ENCODE measurements at regions not wholly inside any gene's neighbourhood (a gene's known extent, or its start where the extent isn't known, plus 50 kb on each side); places are given as distances from the start of the nearest gene placed in this dataset.

DNA sequence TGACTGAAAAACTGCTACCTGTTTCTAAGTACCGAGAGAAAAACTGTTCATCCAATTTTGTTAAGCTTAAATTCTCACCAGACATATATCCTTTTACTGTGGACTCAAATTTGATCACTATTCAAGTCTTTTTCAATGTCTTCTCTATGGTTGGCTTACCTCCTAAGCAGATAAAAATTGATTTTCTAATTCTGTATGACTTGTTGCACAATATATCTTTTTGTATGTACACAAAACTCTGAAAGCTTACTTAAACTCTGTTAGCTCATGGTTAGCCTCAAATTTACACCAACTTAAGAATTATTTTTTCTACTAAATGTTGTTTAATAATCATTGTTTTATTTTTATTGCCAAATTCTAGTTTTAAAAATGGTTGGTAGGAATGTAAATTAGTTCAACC lies 715.4 kb downstream of the LTN1 start:
- Histone ChIP-seq H3K27ac (ENCODE audit: low read depth, low read length) (no peak overlapping the region), H3K4me3 (ENCODE audit: low read depth, low read length) (no peak overlapping the region), H3K27me3 (ENCODE audit: insufficient read depth, low read length) (no peaks in the 10 kb centered on the region), H3K79me2 (ENCODE audit: control insufficient read depth, insufficient read depth, low read length, unreplicated experiment) (no peaks in the 10 kb centered on the region), H3K36me3 (ENCODE audit: insufficient read depth, low read length) (no peaks in the 10 kb centered on the region), H3K4me1 (ENCODE audit: control insufficient read depth, insufficient read depth, low read length, unreplicated experiment) (peaks cover 4% of the 10 kb centered on the region), H2AFZ (ENCODE audit: low read length, unreplicated experiment) (no peak overlapping the region)

DNA sequence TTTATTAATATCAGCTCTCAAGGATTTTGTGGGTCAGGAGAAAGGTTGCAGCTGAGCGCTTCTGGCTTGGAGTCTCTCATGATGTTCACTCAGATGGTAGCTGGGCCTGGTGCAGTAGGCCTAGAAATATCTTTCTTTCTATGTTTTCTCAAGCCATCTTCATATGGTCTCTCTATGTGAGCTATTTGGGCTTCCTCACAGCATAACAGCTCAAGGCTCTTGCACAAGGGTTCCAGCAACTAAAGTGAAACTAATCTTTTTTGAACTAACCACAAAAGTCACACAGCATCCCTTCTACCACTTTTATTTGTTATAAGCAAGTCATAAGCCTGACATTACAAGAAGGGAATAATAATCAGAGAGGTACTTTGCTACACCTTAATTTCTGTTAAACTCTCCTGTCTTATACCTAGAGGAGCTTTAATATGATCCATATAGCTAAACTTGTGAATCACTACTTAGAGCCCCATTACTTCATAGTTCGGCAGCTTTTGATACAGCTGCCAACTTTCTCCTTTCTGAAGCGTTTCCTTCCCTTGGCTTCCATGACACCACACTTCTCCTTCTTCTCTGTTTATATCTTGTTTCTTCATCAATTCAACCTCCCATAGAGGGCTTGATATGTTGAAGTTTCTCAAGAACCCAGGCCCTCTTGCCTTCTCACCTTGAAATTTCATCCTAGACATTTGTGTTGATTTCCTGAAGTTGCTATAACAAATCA lies 720.2 kb downstream of the LTN1 start:
- no peak overlapping the region for H3K4me3 ChIP-seq (ENCODE audit: low read depth, low read length)
- H2AFZ ChIP-seq (ENCODE audit: low read length, unreplicated experiment) = peak overlapping the region; percentile 1
- H3K27me3 ChIP-seq (ENCODE audit: insufficient read depth, low read length) = no peaks in the 10 kb centered on the region
- H3K36me3 ChIP-seq (ENCODE audit: insufficient read depth, low read length) = no peaks in the 10 kb centered on the region
- H3K4me1 ChIP-seq (ENCODE audit: control insufficient read depth, insufficient read depth, low read length, unreplicated experiment) = peaks cover 4% of the 10 kb centered on the region
- no peaks in the 10 kb centered on the region for H3K79me2 ChIP-seq (ENCODE audit: control insufficient read depth, insufficient read depth, low read length, unreplicated experiment)
- H3K27ac ChIP-seq (ENCODE audit: low read depth, low read length) = no peak overlapping the region

GRCh38 chr21:28269173-28269572 lies 723.5 kb downstream of the LTN1 start:
- Histone ChIP-seq H3K4me3 (ENCODE audit: low read depth, low read length) (no peak overlapping the region), H3K27me3 (ENCODE audit: insufficient read depth, low read length) (no peaks in the 10 kb centered on the region), H2AFZ (ENCODE audit: low read length, unreplicated experiment) (no peak overlapping the region), H3K36me3 (ENCODE audit: insufficient read depth, low read length) (no peaks in the 10 kb centered on the region), H3K79me2 (ENCODE audit: control insufficient read depth, insufficient read depth, low read length, unreplicated experiment) (no peaks in the 10 kb centered on the region), H3K4me1 (ENCODE audit: control insufficient read depth, insufficient read depth, low read length, unreplicated experiment) (peaks cover 4% of the 10 kb centered on the region), H3K27ac (ENCODE audit: low read depth, low read length) (no peak overlapping the region)

- Histone ChIP-seq H3K79me2 (ENCODE audit: control insufficient read depth, insufficient read depth, low read length, unreplicated experiment) (no peaks in the 10 kb centered on the region), H3K27ac (ENCODE audit: low read depth, low read length) (no peak overlapping the region), H3K36me3 (ENCODE audit: insufficient read depth, low read length) (no peaks in the 10 kb centered on the region), H3K4me1 (ENCODE audit: control insufficient read depth, insufficient read depth, low read length, unreplicated experiment) (peaks cover 4% of the 10 kb centered on the region), H3K4me3 (ENCODE audit: low read depth, low read length) (no peak overlapping the region), H2AFZ (ENCODE audit: low read length, unreplicated experiment) (no peak overlapping the region), H3K27me3 (ENCODE audit: insufficient read depth, low read length) (no peaks in the 10 kb centered on the region)
Observed at GRCh38 chr21:28268685-28269084, 724.0 kb downstream of the LTN1 start.

DNA sequence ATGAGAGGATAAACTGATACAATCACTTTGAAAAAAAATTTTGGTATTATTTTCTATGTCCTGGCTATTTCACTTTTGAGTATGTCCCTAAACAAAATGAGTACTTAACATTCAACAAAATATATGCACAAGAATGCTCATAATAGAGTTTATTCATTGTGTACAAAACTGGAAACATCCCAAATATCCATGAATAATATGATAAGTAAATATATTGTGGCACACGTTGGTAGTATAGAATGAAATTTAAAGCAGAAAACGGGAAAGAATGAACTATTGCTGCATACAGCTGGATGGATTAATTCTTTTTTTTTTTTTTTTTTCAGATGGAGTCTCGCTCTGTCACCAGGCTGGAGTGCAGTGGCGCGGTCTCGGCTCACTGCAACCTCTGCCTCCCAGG lies 725.2 kb downstream of the LTN1 start:
- Histone ChIP-seq H3K4me3 (ENCODE audit: low read depth, low read length) (no peak overlapping the region), H3K79me2 (ENCODE audit: control insufficient read depth, insufficient read depth, low read length, unreplicated experiment) (no peaks in the 10 kb centered on the region), H3K27me3 (ENCODE audit: insufficient read depth, low read length) (no peaks in the 10 kb centered on the region), H3K27ac (ENCODE audit: low read depth, low read length) (no peak overlapping the region), H3K36me3 (ENCODE audit: insufficient read depth, low read length) (no peaks in the 10 kb centered on the region), H2AFZ (ENCODE audit: low read length, unreplicated experiment) (no peak overlapping the region), H3K4me1 (ENCODE audit: control insufficient read depth, insufficient read depth, low read length, unreplicated experiment) (peaks cover 1% of the 10 kb centered on the region)

DNA sequence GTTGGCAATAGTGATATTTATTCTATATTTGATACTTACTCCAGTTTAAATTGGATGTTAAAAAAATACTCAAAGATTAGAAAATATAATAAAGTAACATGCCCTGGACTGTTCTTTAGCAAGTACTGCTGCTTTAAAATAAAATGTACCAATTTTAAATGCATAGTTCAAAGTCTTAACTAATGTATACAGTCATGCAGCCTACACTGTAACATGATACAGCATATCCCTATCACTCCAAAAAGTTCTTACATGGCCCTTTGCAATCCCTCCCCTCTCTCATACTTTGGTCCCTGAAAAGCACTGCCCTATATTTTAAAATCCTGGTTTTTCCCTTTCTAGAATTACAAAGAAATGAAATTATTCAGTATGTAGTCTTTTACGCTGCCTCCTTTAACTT lies 726.6 kb downstream of the LTN1 start:
- no peaks in the 10 kb centered on the region for H3K79me2 ChIP-seq (ENCODE audit: control insufficient read depth, insufficient read depth, low read length, unreplicated experiment)
- peaks cover 2% of the 10 kb centered on the region for H3K4me1 ChIP-seq (ENCODE audit: control insufficient read depth, insufficient read depth, low read length, unreplicated experiment)
- no peaks in the 10 kb centered on the region for H3K27me3 ChIP-seq (ENCODE audit: insufficient read depth, low read length)
- no peak overlapping the region for H2AFZ ChIP-seq (ENCODE audit: low read length, unreplicated experiment)
- H3K4me3 ChIP-seq (ENCODE audit: low read depth, low read length) = no peak overlapping the region
- H3K36me3 ChIP-seq (ENCODE audit: insufficient read depth, low read length) = no peaks in the 10 kb centered on the region
- H3K27ac ChIP-seq (ENCODE audit: low read depth, low read length) = no peak overlapping the region

- Histone ChIP-seq H3K27me3 (ENCODE audit: insufficient read depth, low read length) (no peaks in the 10 kb centered on the region), H3K27ac (ENCODE audit: low read depth, low read length) (no peak overlapping the region), H2AFZ (ENCODE audit: low read length, unreplicated experiment) (no peak overlapping the region), H3K36me3 (ENCODE audit: insufficient read depth, low read length) (no peaks in the 10 kb centered on the region), H3K79me2 (ENCODE audit: control insufficient read depth, insufficient read depth, low read length, unreplicated experiment) (no peaks in the 10 kb centered on the region), H3K4me3 (ENCODE audit: low read depth, low read length) (no peak overlapping the region), H3K4me1 (ENCODE audit: control insufficient read depth, insufficient read depth, low read length, unreplicated experiment) (peaks cover 3% of the 10 kb centered on the region)
Observed at GRCh38 chr21:28263974-28264373, 728.7 kb downstream of the LTN1 start.

DNA sequence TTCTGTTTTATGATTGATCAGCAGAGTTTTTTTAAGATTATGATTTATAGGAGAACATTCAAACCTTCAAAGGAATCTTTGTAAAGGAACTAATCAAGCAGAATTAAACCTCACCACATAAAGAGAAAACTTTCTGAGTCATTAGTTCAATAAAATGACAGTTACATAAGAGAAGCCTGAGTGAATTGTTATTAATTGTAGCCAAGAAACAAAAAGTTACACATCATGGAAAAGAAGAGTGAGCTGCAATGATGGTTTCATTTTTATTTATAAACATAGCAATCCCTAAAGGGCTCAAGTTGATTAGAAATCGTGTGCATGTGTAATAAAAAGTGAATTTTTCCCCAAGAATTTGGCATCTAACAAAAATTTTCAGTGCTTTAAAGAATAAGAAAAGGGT lies 731.4 kb downstream of the LTN1 start:
- H3K4me1 ChIP-seq (ENCODE audit: control insufficient read depth, insufficient read depth, low read length, unreplicated experiment) = peaks cover 3% of the 10 kb centered on the region
- H3K27ac ChIP-seq (ENCODE audit: low read depth, low read length) = no peak overlapping the region
- no peaks in the 10 kb centered on the region for H3K27me3 ChIP-seq (ENCODE audit: insufficient read depth, low read length)
- H3K79me2 ChIP-seq (ENCODE audit: control insufficient read depth, insufficient read depth, low read length, unreplicated experiment) = no peaks in the 10 kb centered on the region
- H3K36me3 ChIP-seq (ENCODE audit: insufficient read depth, low read length) = no peaks in the 10 kb centered on the region
- peak overlapping the region; percentile 33 for H2AFZ ChIP-seq (ENCODE audit: low read length, unreplicated experiment)
- no peak overlapping the region for H3K4me3 ChIP-seq (ENCODE audit: low read depth, low read length)

GRCh38 chr21:28257276-28257675 lies 735.4 kb downstream of the LTN1 start:
- H3K4me3 ChIP-seq (ENCODE audit: low read depth, low read length) = no peak overlapping the region
- H3K4me1 ChIP-seq (ENCODE audit: control insufficient read depth, insufficient read depth, low read length, unreplicated experiment) = peaks cover 11% of the 10 kb centered on the region
- H2AFZ ChIP-seq (ENCODE audit: low read length, unreplicated experiment) = no peak overlapping the region
- H3K79me2 ChIP-seq (ENCODE audit: control insufficient read depth, insufficient read depth, low read length, unreplicated experiment) = no peaks in the 10 kb centered on the region
- H3K27me3 ChIP-seq (ENCODE audit: insufficient read depth, low read length) = no peaks in the 10 kb centered on the region
- no peak overlapping the region for H3K27ac ChIP-seq (ENCODE audit: low read depth, low read length)
- no peaks in the 10 kb centered on the region for H3K36me3 ChIP-seq (ENCODE audit: insufficient read depth, low read length)

DNA sequence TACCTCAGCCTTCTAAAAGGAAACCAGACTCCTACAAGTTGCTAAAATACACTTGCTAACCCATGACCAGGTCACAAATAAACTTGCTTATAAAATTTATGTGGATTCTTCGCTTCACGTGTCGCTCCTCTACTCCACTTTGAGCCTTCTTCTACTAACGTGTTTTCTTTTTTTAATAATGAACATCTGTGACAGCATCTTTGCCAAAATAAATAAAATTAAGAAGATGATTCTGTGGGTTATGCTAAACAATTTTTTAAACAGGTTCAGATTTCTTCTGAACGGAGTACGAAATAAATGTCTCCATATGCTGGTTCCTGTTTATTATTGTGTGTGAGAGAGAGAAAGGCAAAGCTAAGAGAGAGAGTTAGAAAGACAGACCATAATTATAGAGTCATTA lies 735.8 kb downstream of the LTN1 start:
- Histone ChIP-seq H3K36me3 (ENCODE audit: insufficient read depth, low read length) (no peaks in the 10 kb centered on the region), H3K4me3 (ENCODE audit: low read depth, low read length) (no peak overlapping the region), H3K79me2 (ENCODE audit: control insufficient read depth, insufficient read depth, low read length, unreplicated experiment) (no peaks in the 10 kb centered on the region), H2AFZ (ENCODE audit: low read length, unreplicated experiment) (no peak overlapping the region), H3K4me1 (ENCODE audit: control insufficient read depth, insufficient read depth, low read length, unreplicated experiment) (peaks cover 11% of the 10 kb centered on the region), H3K27ac (ENCODE audit: low read depth, low read length) (no peak overlapping the region), H3K27me3 (ENCODE audit: insufficient read depth, low read length) (no peaks in the 10 kb centered on the region)

- peaks cover 11% of the 10 kb centered on the region for H3K4me1 ChIP-seq (ENCODE audit: control insufficient read depth, insufficient read depth, low read length, unreplicated experiment)
- no peak overlapping the region for H3K27ac ChIP-seq (ENCODE audit: low read depth, low read length)
- no peak overlapping the region for H3K4me3 ChIP-seq (ENCODE audit: low read depth, low read length)
- no peaks in the 10 kb centered on the region for H3K36me3 ChIP-seq (ENCODE audit: insufficient read depth, low read length)
- peak overlapping the region; percentile 12 for H2AFZ ChIP-seq (ENCODE audit: low read length, unreplicated experiment)
- no peaks in the 10 kb centered on the region for H3K79me2 ChIP-seq (ENCODE audit: control insufficient read depth, insufficient read depth, low read length, unreplicated experiment)
- no peaks in the 10 kb centered on the region for H3K27me3 ChIP-seq (ENCODE audit: insufficient read depth, low read length)
Observed at GRCh38 chr21:28256420-28256831, 736.3 kb downstream of the LTN1 start.
